ENCODE measurements at regions not wholly inside any gene's neighbourhood (a gene's known extent, or its start where the extent isn't known, plus 50 kb on each side); places are given as distances from the start of the nearest gene placed in this dataset.

DNA sequence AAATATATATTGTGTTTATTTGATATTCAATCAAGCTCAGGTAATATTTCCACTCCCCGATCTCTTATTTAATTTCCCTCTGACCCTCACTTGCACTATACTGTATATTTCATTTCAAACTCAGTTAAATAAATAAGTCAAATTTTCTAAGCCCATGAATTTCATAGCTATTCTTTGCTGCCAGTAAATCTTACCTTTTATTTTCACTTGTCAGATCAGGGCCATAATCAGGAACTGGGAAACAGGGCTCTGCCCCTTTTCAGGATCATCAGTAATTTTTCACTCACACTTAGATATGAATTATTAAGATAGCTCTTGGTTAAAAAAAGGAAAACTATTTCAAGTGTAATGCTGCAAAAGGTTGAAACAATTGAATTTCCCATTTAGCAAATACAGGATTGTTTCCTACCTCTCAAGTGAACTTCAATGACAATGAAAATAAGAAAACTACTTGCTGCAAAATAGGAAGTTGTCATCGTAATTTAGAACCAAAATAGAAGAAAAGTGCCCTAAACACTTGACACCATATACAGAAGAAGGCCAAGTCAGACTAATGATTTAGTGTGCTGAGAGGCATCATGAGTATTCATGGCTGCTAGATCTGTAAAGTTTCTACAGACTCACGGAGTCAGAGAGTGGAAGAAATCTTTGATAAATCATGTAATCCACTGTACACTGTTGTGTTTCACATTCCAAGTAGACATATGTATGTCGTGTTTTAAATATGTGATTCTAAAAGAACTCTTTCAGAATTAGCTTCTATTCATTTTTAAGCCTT lies 316.8 kb upstream of the CNTN5 start:
- Histone ChIP-seq H3K4me3 (replicated peaks in 1 of 3; ENCODE audit: low read depth in 2 of 3, low read length in 3 of 3) (no peak overlapping the region), H3K4me2 (replicated peaks; ENCODE audit: extremely low read depth, low read length, poor library complexity, severe bottlenecking) (no peak overlapping the region), H3K9me3 (replicated peaks in 1 of 2; ENCODE audit: control insufficient read depth in 1 of 2, insufficient read depth in 1 of 2, low read length in 2 of 2) (peaks cover 4% of the 10 kb centered on the region in 2 donors), H3K79me2 (ENCODE audit: insufficient read depth, low read length) (no peaks in the 10 kb centered on the region), H2AFZ (ENCODE audit: insufficient read depth, low read depth, low read length, poor library complexity, severe bottlenecking) (no peak overlapping the region), H3K4me1 (ENCODE audit: control insufficient read depth in 1 of 2, insufficient read depth in 2 of 2, low read length in 2 of 2) (no peaks in the 10 kb centered on the region), H3K27ac (ENCODE audit: low read depth in 1 of 2, low read length in 2 of 2) (no peak overlapping the region), H3K27me3 (ENCODE audit: control insufficient read depth in 2 of 2, insufficient read depth in 2 of 2, low read length in 2 of 2) (no peaks in the 10 kb centered on the region), H3K36me3 (replicated peaks in 1 of 2; ENCODE audit: control insufficient read depth in 1 of 2, insufficient read depth in 2 of 2, low read length in 2 of 2) (no peaks in the 10 kb centered on the region), H3K9ac (ENCODE audit: insufficient read depth, low read length, poor library complexity, severe bottlenecking) (no peak overlapping the region), H4K20me1 (ENCODE audit: insufficient read depth, low read length) (no peaks in the 10 kb centered on the region)
- no peak for DNase-seq
- Mint-ChIP-seq H3K27me3 (ENCODE audit: low read depth in 3 of 3) (no peaks in the 10 kb centered on the region), H3K4me1 (no peaks in the 10 kb centered on the region), H3K27ac (no peak overlapping the region), H3K9me3 (peaks cover 0 to 9% (median 4%) of the 10 kb centered on the region in 7 donors), H3K36me3 (no peaks in the 10 kb centered on the region), H3K4me3 (no peak overlapping the region)
- WGBS (ENCODE audit: insufficient coverage): no CpG with 5 or more reads among the region's 4 CpGs
- intact Hi-C loops (cut with micrococcal nuclease): no loop called here
- TF ChIP-seq, protein P1, sequence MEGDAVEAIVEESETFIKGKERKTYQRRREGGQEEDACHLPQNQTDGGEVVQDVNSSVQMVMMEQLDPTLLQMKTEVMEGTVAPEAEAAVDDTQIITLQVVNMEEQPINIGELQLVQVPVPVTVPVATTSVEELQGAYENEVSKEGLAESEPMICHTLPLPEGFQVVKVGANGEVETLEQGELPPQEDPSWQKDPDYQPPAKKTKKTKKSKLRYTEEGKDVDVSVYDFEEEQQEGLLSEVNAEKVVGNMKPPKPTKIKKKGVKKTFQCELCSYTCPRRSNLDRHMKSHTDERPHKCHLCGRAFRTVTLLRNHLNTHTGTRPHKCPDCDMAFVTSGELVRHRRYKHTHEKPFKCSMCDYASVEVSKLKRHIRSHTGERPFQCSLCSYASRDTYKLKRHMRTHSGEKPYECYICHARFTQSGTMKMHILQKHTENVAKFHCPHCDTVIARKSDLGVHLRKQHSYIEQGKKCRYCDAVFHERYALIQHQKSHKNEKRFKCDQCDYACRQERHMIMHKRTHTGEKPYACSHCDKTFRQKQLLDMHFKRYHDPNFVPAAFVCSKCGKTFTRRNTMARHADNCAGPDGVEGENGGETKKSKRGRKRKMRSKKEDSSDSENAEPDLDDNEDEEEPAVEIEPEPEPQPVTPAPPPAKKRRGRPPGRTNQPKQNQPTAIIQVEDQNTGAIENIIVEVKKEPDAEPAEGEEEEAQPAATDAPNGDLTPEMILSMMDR (IDR thresholded peaks at IDR 0.05): no peak

DNA sequence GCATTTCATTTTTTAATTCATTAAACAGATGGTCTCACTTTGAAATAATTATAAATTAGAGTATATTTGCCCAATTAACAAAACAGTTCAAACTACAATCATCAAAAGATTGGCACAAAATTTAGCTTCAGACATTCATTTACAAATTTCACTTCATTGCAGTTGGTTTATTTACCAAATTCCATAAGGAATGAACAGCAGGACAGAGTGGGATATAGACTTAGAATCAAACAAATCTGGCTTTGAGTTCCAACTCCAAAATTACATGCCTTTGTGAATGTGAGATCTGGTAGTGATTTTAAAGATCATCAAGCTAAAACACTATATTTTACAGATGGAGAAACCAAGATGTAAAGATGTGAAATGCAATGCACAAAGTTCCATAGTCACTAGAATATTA lies 310.7 kb upstream of the CNTN5 start:
- intact Hi-C loops (cut with micrococcal nuclease): no loop called here
- TF ChIP-seq, protein P1 (IDR thresholded peaks at IDR 0.05): no peak

More for the DNA sequence above, 310.7 kb upstream of the CNTN5 start:
- H4K20me1 ChIP-seq (ENCODE audit: insufficient read depth, low read length): no peaks in the 10 kb centered on the region
- H3K27ac ChIP-seq (ENCODE audit: low read depth in 1 of 2, low read length in 2 of 2): no peak overlapping the region
- peaks cover 0 to 10% (median 5%) of the 10 kb centered on the region in 7 donors for H3K9me3 Mint-ChIP-seq
- H3K4me3 ChIP-seq (replicated peaks in 1 of 3; ENCODE audit: low read depth in 2 of 3, low read length in 3 of 3): no peak overlapping the region
- H3K9ac ChIP-seq (ENCODE audit: insufficient read depth, low read length, poor library complexity, severe bottlenecking): no peak overlapping the region
- no peak overlapping the region for H3K4me2 ChIP-seq (replicated peaks; ENCODE audit: extremely low read depth, low read length, poor library complexity, severe bottlenecking)
- H3K9me3 ChIP-seq (replicated peaks in 1 of 2; ENCODE audit: control insufficient read depth in 1 of 2, insufficient read depth in 1 of 2, low read length in 2 of 2): peaks cover 4% of the 10 kb centered on the region in 2 donors
- no peak overlapping the region for H3K4me3 Mint-ChIP-seq
- H3K27me3 ChIP-seq (ENCODE audit: control insufficient read depth in 2 of 2, insufficient read depth in 2 of 2, low read length in 2 of 2): no peaks in the 10 kb centered on the region
- H2AFZ ChIP-seq (ENCODE audit: insufficient read depth, low read depth, low read length, poor library complexity, severe bottlenecking): no peak overlapping the region
- H3K27me3 Mint-ChIP-seq (ENCODE audit: low read depth in 3 of 3): no peaks in the 10 kb centered on the region
- DNase-seq: no peak
- H3K27ac Mint-ChIP-seq: no peak overlapping the region
- H3K4me1 ChIP-seq (ENCODE audit: control insufficient read depth in 1 of 2, insufficient read depth in 2 of 2, low read length in 2 of 2): no peaks in the 10 kb centered on the region
- no peaks in the 10 kb centered on the region for H3K36me3 Mint-ChIP-seq
- no peaks in the 10 kb centered on the region for H3K36me3 ChIP-seq (replicated peaks in 1 of 2; ENCODE audit: control insufficient read depth in 1 of 2, insufficient read depth in 2 of 2, low read length in 2 of 2)
- H3K79me2 ChIP-seq (ENCODE audit: insufficient read depth, low read length): no peaks in the 10 kb centered on the region
- no peaks in the 10 kb centered on the region for H3K4me1 Mint-ChIP-seq

Data from CD14-positive monocyte (primary cell).